ENCODE measurements at regions not wholly inside any gene's neighbourhood (a gene's known extent, or its start where the extent isn't known, plus 50 kb on each side); places are given as distances from the start of the nearest gene placed in this dataset.

GRCh38 chr1:218817691-218818465 is 355.8 kb upstream of the LYPLAL1 start (continued):
- no peak for TF ChIP-seq E4F1 (IDR thresholded peaks at IDR 0.05; ENCODE audit: borderline replicate concordance, partially characterized antibody)
- no peak for TF ChIP-seq CREB1 (IDR thresholded peaks at IDR 0.05; ENCODE audit: low read depth)
- no peak for TF ChIP-seq BHLHE40 (IDR thresholded peaks at IDR 0.05; ENCODE audit: borderline replicate concordance in 1 of 2, low read depth in 2 of 2, low read length in 1 of 2)
- TF ChIP-seq, protein P1, sequence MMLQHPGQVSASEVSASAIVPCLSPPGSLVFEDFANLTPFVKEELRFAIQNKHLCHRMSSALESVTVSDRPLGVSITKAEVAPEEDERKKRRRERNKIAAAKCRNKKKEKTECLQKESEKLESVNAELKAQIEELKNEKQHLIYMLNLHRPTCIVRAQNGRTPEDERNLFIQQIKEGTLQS (IDR thresholded peaks at IDR 0.05; ENCODE audit: borderline replicate concordance, extremely low read depth, low read depth, low read length), result no peak
- no peak for TF ChIP-seq NRF1 (conservative IDR thresholded peaks at IDR 0.05; ENCODE audit: low read depth, low read length)
- TF ChIP-seq HDAC6 (IDR thresholded peaks at IDR 0.05; ENCODE audit: unreplicated experiment), result no peak
- TF ChIP-seq SMARCA5 (IDR thresholded peaks at IDR 0.05), result no peak
- no peak for TF ChIP-seq ASH2L (IDR thresholded peaks at IDR 0.05; ENCODE audit: borderline replicate concordance, low read depth)
- no peak for TF ChIP-seq NR2C1 (IDR thresholded peaks at IDR 0.05)

Measured in GM12878 (cell line).